AG04450 (cell line): ENCODE measurements at regions not wholly inside any gene's neighbourhood (a gene's known extent, or its start where the extent isn't known, plus 50 kb on each side); places are given as distances from the start of the nearest gene placed in this dataset.

Source experiments
- CTCF ChIA-PET: fragments of 300-600, 350-600 bp; formaldehyde crosslinking; extraction: SDS; loops from one replicate; lab custom pipeline; 2022; ENCODE audit warnings: antibody characterized with exemption, inconsistent platforms; lab: Charles Lee
- POLR2A ChIA-PET: fragments of 350-600 bp; formaldehyde crosslinking; extraction: SDS; loops from one replicate; lab custom pipeline; 2021; ENCODE audit warnings: antibody characterized with exemption, inconsistent platforms; lab: Yijun Ruan, JAX
- DNase-seq: peaks from one replicate; pipeline ENCODE4 v3.0.0-alpha.2; 2011; ENCODE audit warnings: low read depth, low spot score
- H3K27ac ChIP-seq: one replicate; pipeline ENCODE4 v1.5.1; 2012; ENCODE audit warnings: low read depth, low read length, control low read depth
- H3K27me3 ChIP-seq: one replicate; pipeline ENCODE4 v1.6.0; 2012; ENCODE audit warnings: low read length; ENCODE audit not compliant: control insufficient read depth, insufficient read depth
- H3K4me3 ChIP-seq: 2 replicates; pipeline ENCODE4 v1.5.1; 2011; ENCODE audit warnings: mild to moderate bottlenecking, low read depth, low read length, control low read depth
- H3K9me3 ChIP-seq: 2 replicates; pipeline ENCODE4 v1.5.1; 2012; ENCODE audit warnings: low read length; ENCODE audit not compliant: control insufficient read depth, insufficient read depth
- CTCF ChIP-seq: IDR thresholded peaks from 2 replicates; pipeline ENCODE4 v1.5.1; 2011; ENCODE audit warnings: low read depth, low read length, control low read depth, inconsistent platforms

- POLR2A ChIA-PET: no interaction called here
- no peak overlapping the region for H3K27ac ChIP-seq
- H3K9me3 ChIP-seq: peaks cover 18% of the 10 kb centered on the region
- no peaks in the 10 kb centered on the region for H3K27me3 ChIP-seq
- no peak for DNase-seq
- no peak for TF ChIP-seq CTCF
- no peak overlapping the region for H3K4me3 ChIP-seq
- CTCF ChIA-PET: no interaction called here
Measured at GRCh38 chr16:59181821-59182420, 447.8 kb upstream of the GOT2 start.

- CTCF ChIA-PET: no interaction called here
- no peak for TF ChIP-seq CTCF
- no peak for DNase-seq
- Histone ChIP-seq H3K4me3 (no peak overlapping the region), H3K27me3 (no peaks in the 10 kb centered on the region), H3K9me3 (peaks cover 19% of the 10 kb centered on the region), H3K27ac (no peak overlapping the region)
- POLR2A ChIA-PET: no interaction called here
Measured at GRCh38 chr16:59180083-59180476, 446.0 kb upstream of the GOT2 start.

GRCh38 chr16:59179446-59180082, 445.4 kb upstream of the GOT2 start:
- no peaks in the 10 kb centered on the region for H3K27me3 ChIP-seq
- ChIA-PET CTCF (no interaction called here), POLR2A (no interaction called here)
- no peak for TF ChIP-seq CTCF
- no peak overlapping the region for H3K27ac ChIP-seq
- DNase-seq: no peak
- no peak overlapping the region for H3K4me3 ChIP-seq
- H3K9me3 ChIP-seq: peaks cover 14% of the 10 kb centered on the region

- ChIA-PET POLR2A (no interaction called here), CTCF (no interaction called here)
- H3K27ac ChIP-seq: no peak overlapping the region
- no peak overlapping the region for H3K4me3 ChIP-seq
- no peak for DNase-seq
- peaks cover 3% of the 10 kb centered on the region; the same call in 1 of the 2 replicates for H3K9me3 ChIP-seq
- TF ChIP-seq CTCF: no peak
- H3K27me3 ChIP-seq: no peaks in the 10 kb centered on the region
Measured at GRCh38 chr16:59173408-59173831, 439.3 kb upstream of the GOT2 start.

- ChIA-PET CTCF (no interaction called here), POLR2A (no interaction called here)
- Histone ChIP-seq H3K27ac (no peak overlapping the region), H3K4me3 (no peak overlapping the region), H3K9me3 (peaks cover 1% of the 10 kb centered on the region; the same call in 1 of the 2 replicates), H3K27me3 (no peaks in the 10 kb centered on the region)
- DNase-seq: no peak
- TF ChIP-seq CTCF: no peak
Measured at GRCh38 chr16:59170099-59170712, 436.1 kb upstream of the GOT2 start.
